ENCODE measurements at regions not wholly inside any gene's neighbourhood (a gene's known extent, or its start where the extent isn't known, plus 50 kb on each side); places are given as distances from the start of the nearest gene placed in this dataset.

DNA sequence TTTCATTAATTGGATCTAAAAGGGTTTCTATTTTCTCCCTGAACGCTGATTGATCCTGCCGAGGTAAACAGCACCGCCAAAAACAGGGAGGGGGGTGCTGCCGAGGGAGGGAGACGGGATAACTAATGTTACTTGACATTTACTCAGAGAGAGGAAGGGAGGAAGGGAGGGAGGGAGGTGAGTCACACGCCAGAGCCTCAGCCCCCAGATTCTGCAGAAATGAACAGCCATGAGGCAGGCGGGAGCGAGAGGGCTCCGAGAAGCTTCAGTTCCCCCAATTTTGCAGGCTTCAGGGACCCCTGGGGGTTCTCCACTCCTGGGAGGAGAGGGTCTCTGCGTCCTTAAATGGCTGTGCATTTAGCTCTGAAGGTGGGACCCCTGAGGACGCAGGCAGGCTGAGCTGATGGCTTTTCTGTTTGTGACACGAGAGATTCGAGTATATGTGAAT is 59.1 kb upstream of the IER5L start:
- peak overlapping the region; percentile 16 for H3K27ac ChIP-seq
- ChIA-PET POLR2A (ENCODE audit: low non-redundant PET) (no interaction called here), CTCF (interaction anchor here (0.5 to 1.3 kb wide), 4 partner anchors 12 to 314 kb away, joined by 3 to 4 read pairs (median 4); no protein-coding TSS in a partner anchor)
- TF ChIP-seq, protein P1, sequence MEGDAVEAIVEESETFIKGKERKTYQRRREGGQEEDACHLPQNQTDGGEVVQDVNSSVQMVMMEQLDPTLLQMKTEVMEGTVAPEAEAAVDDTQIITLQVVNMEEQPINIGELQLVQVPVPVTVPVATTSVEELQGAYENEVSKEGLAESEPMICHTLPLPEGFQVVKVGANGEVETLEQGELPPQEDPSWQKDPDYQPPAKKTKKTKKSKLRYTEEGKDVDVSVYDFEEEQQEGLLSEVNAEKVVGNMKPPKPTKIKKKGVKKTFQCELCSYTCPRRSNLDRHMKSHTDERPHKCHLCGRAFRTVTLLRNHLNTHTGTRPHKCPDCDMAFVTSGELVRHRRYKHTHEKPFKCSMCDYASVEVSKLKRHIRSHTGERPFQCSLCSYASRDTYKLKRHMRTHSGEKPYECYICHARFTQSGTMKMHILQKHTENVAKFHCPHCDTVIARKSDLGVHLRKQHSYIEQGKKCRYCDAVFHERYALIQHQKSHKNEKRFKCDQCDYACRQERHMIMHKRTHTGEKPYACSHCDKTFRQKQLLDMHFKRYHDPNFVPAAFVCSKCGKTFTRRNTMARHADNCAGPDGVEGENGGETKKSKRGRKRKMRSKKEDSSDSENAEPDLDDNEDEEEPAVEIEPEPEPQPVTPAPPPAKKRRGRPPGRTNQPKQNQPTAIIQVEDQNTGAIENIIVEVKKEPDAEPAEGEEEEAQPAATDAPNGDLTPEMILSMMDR (conservative IDR thresholded peaks at IDR 0.05; ENCODE audit: low read depth) = no peak
- DNase-seq (ENCODE audit: low spot score) = peak; percentile 76

DNA sequence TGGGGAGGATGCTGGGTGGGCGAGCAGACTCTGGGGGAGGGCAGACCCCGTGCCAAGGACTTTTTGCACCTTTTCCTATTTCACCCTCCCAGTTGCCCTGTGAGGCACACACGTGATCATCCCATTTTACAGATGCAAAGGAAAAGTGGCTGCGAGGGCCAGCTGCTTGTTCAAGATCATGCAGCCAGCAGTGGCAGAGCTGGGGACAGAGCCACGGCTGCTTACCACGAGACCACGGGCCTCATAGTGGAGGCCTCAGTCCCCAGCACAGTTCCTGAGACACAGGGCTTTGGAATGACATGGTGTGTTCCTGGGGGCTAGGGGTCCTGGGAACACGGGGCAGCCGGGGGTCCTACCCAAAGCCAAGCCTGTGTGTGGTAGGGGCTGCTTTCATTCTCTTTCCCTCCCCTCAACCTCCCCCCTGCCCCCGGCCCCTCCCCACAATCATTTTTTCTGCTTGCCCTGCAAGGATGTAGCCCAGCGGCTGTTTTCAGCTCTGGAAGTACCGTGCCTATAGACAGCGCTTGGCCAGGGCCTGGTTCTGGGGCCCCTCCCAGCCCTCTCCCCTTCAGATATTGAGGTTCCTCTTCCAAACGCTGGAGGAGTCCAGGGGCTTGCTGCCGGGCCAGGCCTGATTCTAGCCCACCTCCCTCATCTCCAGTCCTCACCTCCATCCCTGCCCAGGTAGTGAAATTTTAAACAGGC is 58.5 kb upstream of the IER5L start:
- peak overlapping the region; percentile 16; the same call in 1 of the 2 replicates for H3K27ac ChIP-seq
- DNase-seq (ENCODE audit: low spot score) = no peak
- POLR2A ChIA-PET (ENCODE audit: low non-redundant PET) = no interaction called here
- CTCF ChIA-PET = interaction anchor here (0.5 to 1.0 kb wide), 2 partner anchors 96 to 98 kb away, joined by 3 to 4 read pairs; no protein-coding TSS in a partner anchor
- TF ChIP-seq, protein P1 (conservative IDR thresholded peaks at IDR 0.05; ENCODE audit: low read depth) = no peak

DNA sequence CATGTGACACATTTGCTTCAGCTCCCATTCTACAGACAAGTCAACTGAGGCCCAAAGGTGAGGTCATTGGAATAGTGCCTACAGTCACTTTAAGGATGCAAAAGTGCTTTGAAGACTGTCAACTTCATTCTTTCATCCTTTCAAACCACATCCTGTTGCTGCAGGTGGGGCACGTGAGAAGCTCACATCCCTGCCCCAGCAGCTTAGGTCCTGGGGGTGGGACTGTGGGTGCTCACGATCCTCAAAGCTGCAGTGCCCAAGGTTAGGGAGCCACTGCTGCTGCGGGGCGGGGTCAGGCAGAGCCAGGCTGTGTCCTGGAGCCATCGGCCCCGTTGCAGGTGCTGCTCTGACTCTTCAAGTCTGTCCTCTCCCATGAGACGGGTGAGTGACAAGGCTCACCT is 57.9 kb upstream of the IER5L start:
- peak overlapping the region; percentile 1; the same call in 1 of the 2 replicates for H3K27ac ChIP-seq
- DNase-seq (ENCODE audit: low spot score) = no peak
- TF ChIP-seq, protein P1 (conservative IDR thresholded peaks at IDR 0.05; ENCODE audit: low read depth) = no peak
- POLR2A ChIA-PET (ENCODE audit: low non-redundant PET) = no interaction called here
- CTCF ChIA-PET = interaction anchor here (0.5 to 1.0 kb wide), 2 partner anchors 96 to 97 kb away, joined by 3 to 4 read pairs; no protein-coding TSS in a partner anchor

DNA sequence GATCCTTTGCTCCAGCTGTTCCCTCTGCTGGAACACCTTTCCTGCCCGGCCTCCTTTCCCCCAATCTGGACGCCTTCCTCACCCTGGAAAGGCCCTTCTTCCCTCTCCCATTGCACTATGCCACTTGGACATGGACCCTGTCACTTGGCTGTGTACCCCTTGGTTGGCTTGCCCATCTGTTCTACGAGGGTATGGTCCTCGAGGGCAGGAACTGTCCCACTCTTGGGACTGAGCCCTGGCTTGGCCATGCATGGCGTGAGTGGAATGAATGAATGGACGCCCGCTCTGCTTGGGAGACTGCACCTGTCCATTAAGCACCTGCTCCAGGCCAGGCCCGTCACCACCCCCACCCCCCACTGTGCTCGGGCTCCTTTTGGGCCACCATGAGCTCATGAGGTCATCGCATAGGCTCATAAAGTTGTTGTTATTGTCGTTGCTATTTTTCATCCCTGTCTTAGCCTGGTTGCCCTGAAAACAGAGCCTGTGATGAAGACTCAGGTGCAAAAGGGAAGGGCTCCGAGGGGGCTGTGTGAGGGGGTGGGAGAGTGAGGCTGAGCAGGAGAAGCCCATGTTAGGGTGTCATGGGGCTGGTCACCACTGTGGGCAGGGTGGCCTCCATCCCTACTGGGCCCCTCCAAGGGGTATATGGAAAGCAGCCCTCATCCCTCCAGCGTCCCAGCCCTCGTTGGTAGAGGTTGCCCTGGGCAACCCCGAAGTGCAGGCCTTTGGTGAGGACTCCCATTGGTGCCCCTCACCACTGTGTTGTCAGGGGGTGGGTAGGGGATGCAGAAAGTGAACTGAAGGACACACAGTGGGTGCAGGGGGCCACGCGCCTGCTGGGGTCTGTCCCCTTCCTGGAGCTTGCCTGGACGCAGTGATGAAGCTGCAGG is 57.2 kb upstream of the IER5L start:
- CTCF ChIA-PET = interaction anchor here (1.0 kb wide), 1 partner anchor 97 kb away, joined by 3 read pairs; no protein-coding TSS in a partner anchor
- TF ChIP-seq, protein P1 (conservative IDR thresholded peaks at IDR 0.05; ENCODE audit: low read depth) = no peak
- POLR2A ChIA-PET (ENCODE audit: low non-redundant PET) = interaction anchor here (0.6 kb wide), 1 partner anchor 46 kb away, joined by 6 read pairs; no protein-coding TSS in a partner anchor
- DNase-seq (ENCODE audit: low spot score) = no peak
- H3K27ac ChIP-seq = no peak overlapping the region

DNA sequence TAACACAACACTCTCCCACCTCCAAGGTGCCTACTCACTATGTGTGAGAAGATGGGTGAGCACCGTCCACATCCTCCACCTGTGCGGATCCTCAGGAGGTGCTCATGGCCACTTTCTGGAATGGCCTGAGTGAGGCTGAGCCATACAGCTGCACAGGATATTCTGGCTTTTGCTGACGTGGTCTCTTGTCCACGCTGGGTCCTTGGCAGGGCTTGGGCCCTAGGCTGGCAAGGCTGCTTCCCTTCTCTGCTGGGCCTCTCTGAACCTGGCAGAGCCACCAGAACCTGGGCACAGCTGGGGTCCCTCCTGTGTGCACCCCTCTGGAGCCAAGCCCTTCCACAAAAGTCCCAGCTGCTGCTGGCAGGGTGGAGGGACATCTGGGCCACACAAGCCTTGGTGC is 56.4 kb upstream of the IER5L start:
- ChIA-PET POLR2A (ENCODE audit: low non-redundant PET) (no interaction called here), CTCF (no interaction called here)
- no peak overlapping the region for H3K27ac ChIP-seq
- TF ChIP-seq, protein P1 (conservative IDR thresholded peaks at IDR 0.05; ENCODE audit: low read depth) = no peak
- DNase-seq (ENCODE audit: low spot score) = no peak
